Keratinocyte (primary cell): ENCODE measurements at regions not wholly inside any gene's neighbourhood (a gene's known extent, or its start where the extent isn't known, plus 50 kb on each side); places are given as distances from the start of the nearest gene placed in this dataset.

Experiments used
- DNase-seq: peaks from one replicate; pipeline ENCODE4 v3.0.0-alpha.2; 2011; ENCODE audit warnings: low read depth, missing footprints, low spot score
- FAIRE-seq: peaks from 2 replicates; lab custom pipeline; 2011; peaks lifted over from hg19 to GRCh38; lab: Jason Lieb, UNC
- H2AFZ ChIP-seq: 2 replicates; pipeline ENCODE4 v1.6.0; 2012; ENCODE audit warnings: low read length, control low read depth, inconsistent platforms; ENCODE audit not compliant: control insufficient read depth
- H3K27ac ChIP-seq: 2 replicates; pipeline ENCODE4 v1.5.1; 2011; ENCODE audit warnings: low read length; ENCODE audit not compliant: control insufficient read depth, insufficient read depth
- H3K27me3 ChIP-seq: 3 replicates; pipeline ENCODE4 v1.6.0; 2011; ENCODE audit warnings: low read length; ENCODE audit not compliant: control insufficient read depth, insufficient read depth; ENCODE audit errors: extremely low read depth
- H3K36me3 ChIP-seq, 2 experiments: 2 replicates in 1 of 2; 3 replicates in 1 of 2; pipeline ENCODE4 v1.5.1; 2011; ENCODE audit warnings: low read length in 2 of 2, mild to moderate bottlenecking in 1 of 2; ENCODE audit not compliant: control insufficient read depth in 2 of 2, insufficient read depth in 2 of 2; ENCODE audit errors: extremely low read depth in 1 of 2
- H3K4me1 ChIP-seq: 3 replicates; pipeline ENCODE4 v1.5.1; 2011; ENCODE audit warnings: low read length; ENCODE audit not compliant: control insufficient read depth, insufficient read depth; ENCODE audit errors: extremely low read depth
- H3K4me2 ChIP-seq: 3 replicates; pipeline ENCODE4 v1.6.0; 2011; ENCODE audit warnings: low read depth, low read length; ENCODE audit not compliant: control insufficient read depth, insufficient read depth; ENCODE audit errors: extremely low read depth
- H3K4me3 ChIP-seq, 3 experiments: fragments of 200-600 bp in 1 of 3; sonication (generic) in 1 of 3; 2 replicates in 2 of 3; 3 replicates in 1 of 3; pipeline ENCODE4 v1.5.1; 2011 to 2016; ENCODE audit warnings: low read length in 3 of 3, mild to moderate bottlenecking in 3 of 3, control low read depth in 2 of 3, inconsistent platforms in 1 of 3, low read depth in 1 of 3, mixed read lengths in 1 of 3, mixed run types in 1 of 3, moderate library complexity in 1 of 3; ENCODE audit not compliant: control insufficient read depth in 2 of 3, insufficient read depth in 2 of 3; ENCODE audit errors: extremely low read depth in 1 of 3
- H3K79me2 ChIP-seq: 2 replicates; pipeline ENCODE4 v1.6.0; 2012; ENCODE audit warnings: low read length; ENCODE audit not compliant: control insufficient read depth, insufficient read depth
- H3K9ac ChIP-seq: 3 replicates; pipeline ENCODE4 v1.6.0; 2011; ENCODE audit warnings: low read length; ENCODE audit not compliant: control insufficient read depth, insufficient read depth; ENCODE audit errors: extremely low read depth
- H3K9me1 ChIP-seq: 3 replicates; pipeline ENCODE4 v1.6.0; 2011; ENCODE audit warnings: low read length; ENCODE audit not compliant: control insufficient read depth, insufficient read depth; ENCODE audit errors: extremely low read depth
- H3K9me3 ChIP-seq: 2 replicates; pipeline ENCODE4 v1.5.1; 2012; ENCODE audit warnings: low read depth, low read length; ENCODE audit not compliant: control insufficient read depth
- H4K20me1 ChIP-seq: 3 replicates; pipeline ENCODE4 v1.6.0; 2011; ENCODE audit warnings: low read length; ENCODE audit not compliant: control insufficient read depth, insufficient read depth; ENCODE audit errors: extremely low read depth
- CTCF ChIP-seq, 3 experiments: IDR thresholded peaks in 1 of 3; conservative IDR thresholded peaks in 1 of 3; optimal IDR thresholded peaks in 1 of 3; 2 replicates in 2 of 3; 3 replicates in 1 of 3; pipeline versions ENCODE3 to v1.5.1; 2011; ENCODE audit warnings: low read length in 3 of 3, mild to moderate bottlenecking in 3 of 3, moderate library complexity in 2 of 3, control low read depth in 1 of 3, inconsistent platforms in 1 of 3; ENCODE audit not compliant: insufficient read depth in 2 of 3; ENCODE audit errors: extremely low read depth in 1 of 3
- EZH2 ChIP-seq: IDR thresholded peaks from one replicate; pipeline ENCODE4 v1.6.1; 2012; ENCODE audit warnings: inconsistent platforms, mild to moderate bottlenecking, low read length, moderate library complexity
- dilution Hi-C: fragments of 300-500 bp; cut with MboI; formaldehyde crosslinking; loops from one replicate; pipeline ENCODE4 v1.7.0; 2020; ENCODE audit warnings: low sequenced_read_pairs; ENCODE audit not compliant: extremely low pct_ligation_motif_present

- dilution Hi-C loops = no loop called here
- no peak overlapping the region for H3K4me3 ChIP-seq
- no peaks in the 10 kb centered on the region for H3K9me1 ChIP-seq
- H3K9me3 ChIP-seq = no peaks in the 10 kb centered on the region
- H3K27me3 ChIP-seq = no peaks in the 10 kb centered on the region
- TF ChIP-seq EZH2 (no peak), CTCF (optimal IDR thresholded peaks at IDR 0.05 in 1 of 3, IDR thresholded peaks at IDR 0.05 in 1 of 3, conservative IDR thresholded peaks at IDR 0.05 in 1 of 3; ENCODE audit: extremely low read depth in 1 of 3, insufficient read depth in 2 of 3, low read length in 3 of 3) (peak; percentile 48 to 73 (median 62))
- no peak overlapping the region for H2AFZ ChIP-seq
- H3K4me2 ChIP-seq = no peak overlapping the region
- H3K79me2 ChIP-seq = no peaks in the 10 kb centered on the region
- no peaks in the 10 kb centered on the region for H3K36me3 ChIP-seq
- FAIRE-seq (peak; percentile 17), DNase-seq (peak; percentile 15)
- H4K20me1 ChIP-seq = no peaks in the 10 kb centered on the region
- no peak overlapping the region for H3K9ac ChIP-seq
- H3K27ac ChIP-seq = no peak overlapping the region
- no peaks in the 10 kb centered on the region for H3K4me1 ChIP-seq
Measured at GRCh38 chr2:151071382-151071781, 190.3 kb downstream of the RBM43 start.

- Histone ChIP-seq H3K9me3 (no peaks in the 10 kb centered on the region), H3K4me2 (no peak overlapping the region), H3K79me2 (no peaks in the 10 kb centered on the region), H3K9me1 (no peaks in the 10 kb centered on the region), H3K27ac (no peak overlapping the region), H3K4me1 (no peaks in the 10 kb centered on the region), H4K20me1 (no peaks in the 10 kb centered on the region), H3K9ac (no peak overlapping the region), H3K4me3 (no peak overlapping the region), H3K36me3 (no peaks in the 10 kb centered on the region), H2AFZ (no peak overlapping the region), H3K27me3 (no peaks in the 10 kb centered on the region)
- FAIRE-seq = no peak
- dilution Hi-C loops = no loop called here
- no peak for DNase-seq
- TF ChIP-seq CTCF (optimal IDR thresholded peaks at IDR 0.05 in 1 of 3, IDR thresholded peaks at IDR 0.05 in 1 of 3, conservative IDR thresholded peaks at IDR 0.05 in 1 of 3; ENCODE audit: extremely low read depth in 1 of 3, insufficient read depth in 2 of 3, low read length in 3 of 3) = no peak
- TF ChIP-seq EZH2 = no peak
Measured at GRCh38 chr2:151070253-151070652, 191.4 kb downstream of the RBM43 start.
